ENCODE measurements at regions not wholly inside any gene's neighbourhood (a gene's known extent, or its start where the extent isn't known, plus 50 kb on each side); places are given as distances from the start of the nearest gene placed in this dataset.

DNA sequence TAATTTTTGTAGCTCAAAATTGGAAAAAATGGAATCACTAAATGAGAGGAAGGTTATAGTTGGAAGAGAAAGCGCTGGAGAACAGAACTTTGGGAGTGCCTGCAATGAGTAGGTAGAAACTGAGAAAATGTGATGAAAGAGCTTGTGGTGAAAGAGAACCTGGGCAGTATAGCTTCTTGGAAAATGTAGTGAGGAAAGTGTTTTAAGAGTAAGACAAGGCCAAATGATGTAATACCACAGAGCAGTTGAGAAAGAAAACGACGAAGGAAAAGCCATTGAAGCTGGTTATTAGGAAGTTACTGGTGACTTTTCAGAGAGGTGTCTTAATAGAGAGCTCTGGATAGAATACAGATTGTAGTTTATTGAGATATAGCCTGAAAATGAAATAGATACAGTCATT is 255.3 kb downstream of the AEBP2 start:
- TF ChIP-seq, protein P1, sequence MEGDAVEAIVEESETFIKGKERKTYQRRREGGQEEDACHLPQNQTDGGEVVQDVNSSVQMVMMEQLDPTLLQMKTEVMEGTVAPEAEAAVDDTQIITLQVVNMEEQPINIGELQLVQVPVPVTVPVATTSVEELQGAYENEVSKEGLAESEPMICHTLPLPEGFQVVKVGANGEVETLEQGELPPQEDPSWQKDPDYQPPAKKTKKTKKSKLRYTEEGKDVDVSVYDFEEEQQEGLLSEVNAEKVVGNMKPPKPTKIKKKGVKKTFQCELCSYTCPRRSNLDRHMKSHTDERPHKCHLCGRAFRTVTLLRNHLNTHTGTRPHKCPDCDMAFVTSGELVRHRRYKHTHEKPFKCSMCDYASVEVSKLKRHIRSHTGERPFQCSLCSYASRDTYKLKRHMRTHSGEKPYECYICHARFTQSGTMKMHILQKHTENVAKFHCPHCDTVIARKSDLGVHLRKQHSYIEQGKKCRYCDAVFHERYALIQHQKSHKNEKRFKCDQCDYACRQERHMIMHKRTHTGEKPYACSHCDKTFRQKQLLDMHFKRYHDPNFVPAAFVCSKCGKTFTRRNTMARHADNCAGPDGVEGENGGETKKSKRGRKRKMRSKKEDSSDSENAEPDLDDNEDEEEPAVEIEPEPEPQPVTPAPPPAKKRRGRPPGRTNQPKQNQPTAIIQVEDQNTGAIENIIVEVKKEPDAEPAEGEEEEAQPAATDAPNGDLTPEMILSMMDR (IDR thresholded peaks at IDR 0.05; ENCODE audit: low read depth, low read length), result no peak
- no peak for TF ChIP-seq EZH2phosphoT487 (IDR thresholded peaks at IDR 0.05; ENCODE audit: low read depth)

Measured in OCI-LY3 (cell line).